Activated B cell treated with CpG ODN at 0.5 μM for 24 hours (primary cell): ENCODE measurements at regions not wholly inside any gene's neighbourhood (a gene's known extent, or its start where the extent isn't known, plus 50 kb on each side); places are given as distances from the start of the nearest gene placed in this dataset.

Source experiments
- ATAC-seq: fragments of 200-7000 bp; cut with Tn5 transposase; one replicate; pipeline ENCODE4 v1.10.0; 2021; ENCODE audit warnings: low read depth, mild to moderate bottlenecking, moderate library complexity
- CTCF ChIA-PET: fragments of 350-600 bp; sonication (Branson Sonifier 250); formaldehyde crosslinking; loops from one replicate; lab custom pipeline; 2021; ENCODE audit warnings: antibody characterized with exemption; lab: Charles Lee
- POLR2A ChIA-PET: fragments of 350-600 bp; sonication (Branson Sonifier 250); formaldehyde crosslinking; loops from one replicate; lab custom pipeline; 2021; ENCODE audit warnings: antibody characterized with exemption; lab: Charles Lee
- DNase-seq: peaks from one replicate; pipeline ENCODE4 v3.0.0; 2022
- H3K27ac Mint-ChIP-seq: one replicate; pipeline ENCODE4 v1.8.0; 2020; ENCODE audit warnings: mixed read lengths
- H3K27me3 Mint-ChIP-seq: one replicate; pipeline ENCODE4 v1.8.0; 2021; ENCODE audit warnings: mixed read lengths
- H3K36me3 Mint-ChIP-seq: one replicate; pipeline ENCODE4 v1.8.0; 2021; ENCODE audit warnings: low read depth, mixed read lengths
- H3K4me1 Mint-ChIP-seq: one replicate; pipeline ENCODE4 v1.8.0; 2021; ENCODE audit warnings: mixed read lengths
- H3K4me3 Mint-ChIP-seq: one replicate; pipeline ENCODE4 v1.8.0; 2020; ENCODE audit warnings: mild to moderate bottlenecking, mixed read lengths
- H3K9me3 Mint-ChIP-seq: one replicate; pipeline ENCODE4 v1.8.0; 2020; ENCODE audit warnings: mixed read lengths
- intact Hi-C: fragments of 100-400 bp; cut with micrococcal nuclease; formaldehyde crosslinking; loops from one replicate; pipeline ENCODE4 v1.15.1; 2024
- TF ChIP-seq, protein P1 (sequence below): fragments of 200-600 bp; IDR thresholded peaks from one replicate; pipeline ENCODE4 v1.8.0; 2022; ENCODE audit warnings: antibody characterized with exemption, mild to moderate bottlenecking

DNA sequence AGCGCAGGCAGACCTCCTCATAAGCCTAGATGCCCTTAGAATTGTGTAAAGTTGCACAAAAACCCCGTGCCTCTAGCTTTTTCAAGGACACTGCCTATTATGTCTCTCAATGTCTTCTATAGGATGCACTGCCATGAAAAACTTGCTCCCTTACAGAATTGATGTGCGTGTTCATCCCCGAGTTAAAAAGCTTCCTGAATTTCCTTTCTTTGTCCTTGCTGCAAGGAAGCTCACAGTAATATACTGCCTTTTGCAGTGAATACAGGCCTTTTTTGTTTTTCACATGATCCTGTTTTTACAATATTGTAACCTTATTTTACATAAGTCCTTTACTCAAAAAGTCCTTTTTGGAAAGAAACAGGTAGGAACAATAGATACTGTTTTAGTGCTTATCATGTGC, 193.0 kb downstream of the TTLL7 start:
- ChIA-PET POLR2A (no interaction called here), CTCF (no interaction called here)
- Mint-ChIP-seq H3K9me3 (no peaks in the 10 kb centered on the region), H3K4me3 (no peak overlapping the region), H3K4me1 (no peaks in the 10 kb centered on the region), H3K36me3 (no peaks in the 10 kb centered on the region), H3K27me3 (no peaks in the 10 kb centered on the region), H3K27ac (no peak overlapping the region)
- DNase-seq, result no peak
- intact Hi-C loops, result no loop called here
- ATAC-seq, result no peak
- TF ChIP-seq, protein P1, sequence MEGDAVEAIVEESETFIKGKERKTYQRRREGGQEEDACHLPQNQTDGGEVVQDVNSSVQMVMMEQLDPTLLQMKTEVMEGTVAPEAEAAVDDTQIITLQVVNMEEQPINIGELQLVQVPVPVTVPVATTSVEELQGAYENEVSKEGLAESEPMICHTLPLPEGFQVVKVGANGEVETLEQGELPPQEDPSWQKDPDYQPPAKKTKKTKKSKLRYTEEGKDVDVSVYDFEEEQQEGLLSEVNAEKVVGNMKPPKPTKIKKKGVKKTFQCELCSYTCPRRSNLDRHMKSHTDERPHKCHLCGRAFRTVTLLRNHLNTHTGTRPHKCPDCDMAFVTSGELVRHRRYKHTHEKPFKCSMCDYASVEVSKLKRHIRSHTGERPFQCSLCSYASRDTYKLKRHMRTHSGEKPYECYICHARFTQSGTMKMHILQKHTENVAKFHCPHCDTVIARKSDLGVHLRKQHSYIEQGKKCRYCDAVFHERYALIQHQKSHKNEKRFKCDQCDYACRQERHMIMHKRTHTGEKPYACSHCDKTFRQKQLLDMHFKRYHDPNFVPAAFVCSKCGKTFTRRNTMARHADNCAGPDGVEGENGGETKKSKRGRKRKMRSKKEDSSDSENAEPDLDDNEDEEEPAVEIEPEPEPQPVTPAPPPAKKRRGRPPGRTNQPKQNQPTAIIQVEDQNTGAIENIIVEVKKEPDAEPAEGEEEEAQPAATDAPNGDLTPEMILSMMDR, result no peak

GRCh38 chr1:83802460-83803152, 196.3 kb downstream of the TTLL7 start:
- intact Hi-C loops, result no loop called here
- TF ChIP-seq, protein P1, result no peak

DNA sequence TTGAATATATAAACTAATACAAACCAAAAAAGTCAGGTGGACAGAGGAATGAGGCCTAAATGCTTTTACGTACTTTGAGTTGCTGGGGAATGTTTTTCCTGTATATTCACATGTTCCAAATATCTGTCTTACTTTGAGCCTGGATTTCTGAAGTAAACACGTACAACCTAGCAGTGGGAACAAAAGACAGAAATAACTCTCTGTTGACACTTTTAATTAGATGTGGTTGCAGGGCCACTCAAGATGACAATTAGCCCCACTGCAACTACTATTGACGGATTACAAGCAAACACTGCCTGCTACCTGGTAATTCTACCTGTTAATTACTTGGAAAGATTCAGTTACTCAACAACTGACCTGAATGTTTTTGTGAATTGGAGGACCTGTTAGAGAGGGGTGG, 196.9 kb downstream of the TTLL7 start:
- TF ChIP-seq, protein P1, result no peak
- DNase-seq (no peak), ATAC-seq (no peak)
- Mint-ChIP-seq H3K27ac (no peak overlapping the region), H3K9me3 (no peaks in the 10 kb centered on the region), H3K27me3 (no peaks in the 10 kb centered on the region), H3K36me3 (no peaks in the 10 kb centered on the region), H3K4me3 (no peak overlapping the region), H3K4me1 (no peaks in the 10 kb centered on the region)
- CTCF ChIA-PET, result no interaction called here
- POLR2A ChIA-PET, result no interaction called here
- intact Hi-C loops, result no loop called here

More at GRCh38 chr1:83802460-83803152, 196.3 kb downstream of the TTLL7 start:
- ChIA-PET CTCF (no interaction called here), POLR2A (no interaction called here)
- Mint-ChIP-seq H3K27me3 (no peaks in the 10 kb centered on the region), H3K36me3 (no peaks in the 10 kb centered on the region), H3K4me1 (no peaks in the 10 kb centered on the region), H3K27ac (no peak overlapping the region), H3K4me3 (no peak overlapping the region), H3K9me3 (no peaks in the 10 kb centered on the region)
- no peak for DNase-seq
- no peak for ATAC-seq

GRCh38 chr1:83800066-83800465, 198.9 kb downstream of the TTLL7 start:
- CTCF ChIA-PET, result no interaction called here
- POLR2A ChIA-PET, result no interaction called here
- no peak for ATAC-seq
- TF ChIP-seq, protein P1, result no peak
- H3K4me1 Mint-ChIP-seq, result no peaks in the 10 kb centered on the region
- no peak overlapping the region for H3K27ac Mint-ChIP-seq
- no peak overlapping the region for H3K4me3 Mint-ChIP-seq
- H3K9me3 Mint-ChIP-seq, result no peaks in the 10 kb centered on the region
- DNase-seq, result no peak
- intact Hi-C loops, result no loop called here
- no peaks in the 10 kb centered on the region for H3K27me3 Mint-ChIP-seq
- H3K36me3 Mint-ChIP-seq, result no peaks in the 10 kb centered on the region

DNA sequence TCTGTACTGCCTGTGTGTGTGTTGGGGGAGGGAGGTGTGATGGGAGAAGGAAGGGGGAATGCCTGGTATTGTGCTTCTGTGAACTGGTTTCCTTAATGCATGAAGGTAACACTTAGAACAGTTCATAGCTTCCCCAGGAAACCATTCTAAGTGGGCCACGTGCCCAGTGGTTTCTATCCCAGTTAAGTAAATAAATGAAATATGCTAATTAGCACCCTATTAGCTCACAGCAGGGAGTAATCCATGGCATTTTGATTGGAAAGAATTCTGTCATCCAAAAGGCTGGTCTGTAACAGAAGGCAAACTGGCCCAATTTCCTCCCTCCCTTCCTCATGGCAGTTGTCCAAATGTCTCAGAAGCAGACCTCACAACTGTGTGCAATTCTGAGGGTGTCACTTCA, 199.3 kb downstream of the TTLL7 start:
- ChIA-PET CTCF (no interaction called here), POLR2A (no interaction called here)
- H3K27ac Mint-ChIP-seq, result no peak overlapping the region
- intact Hi-C loops, result no loop called here
- TF ChIP-seq, protein P1, result no peak
- no peaks in the 10 kb centered on the region for H3K9me3 Mint-ChIP-seq
- H3K36me3 Mint-ChIP-seq, result no peaks in the 10 kb centered on the region
- no peaks in the 10 kb centered on the region for H3K27me3 Mint-ChIP-seq
- H3K4me1 Mint-ChIP-seq, result no peaks in the 10 kb centered on the region
- no peak for ATAC-seq
- no peak for DNase-seq
- no peak overlapping the region for H3K4me3 Mint-ChIP-seq
